Trophoblast cell (in vitro differentiated cells and primary cell): ENCODE measurements at regions not wholly inside any gene's neighbourhood (a gene's known extent, or its start where the extent isn't known, plus 50 kb on each side); places are given as distances from the start of the nearest gene placed in this dataset.

Source experiments
- DNase-seq, 2 donors: peaks; one replicate each; pipeline ENCODE4 v3.0.0-alpha.2; 2016
- H2AFZ ChIP-seq: 2 replicates; pipeline ENCODE4 v1.6.1; 2013; ENCODE audit warnings: low read length, moderate library complexity, mild to moderate bottlenecking; ENCODE audit not compliant: insufficient read depth, poor library complexity
- H2AK5ac ChIP-seq: 2 replicates; pipeline ENCODE4 v1.6.1; 2013; ENCODE audit warnings: mild to moderate bottlenecking, low read length
- H2BK120ac ChIP-seq: 2 replicates; pipeline ENCODE4 v1.6.1; 2013; ENCODE audit warnings: low read length, mild to moderate bottlenecking, moderate library complexity; ENCODE audit not compliant: insufficient read depth, poor library complexity
- H2BK12ac ChIP-seq: 2 replicates; pipeline ENCODE4 v1.6.1; 2013; ENCODE audit warnings: mild to moderate bottlenecking, low read length, moderate library complexity
- H2BK5ac ChIP-seq: 2 replicates; pipeline ENCODE4 v1.6.1; 2013; ENCODE audit warnings: low read length, low read depth, moderate library complexity, mild to moderate bottlenecking; ENCODE audit not compliant: poor library complexity
- H3K14ac ChIP-seq: 2 replicates; pipeline ENCODE4 v1.6.1; 2013; ENCODE audit warnings: mild to moderate bottlenecking, low read length
- H3K18ac ChIP-seq: 2 replicates; pipeline ENCODE4 v1.6.1; 2013; ENCODE audit warnings: mild to moderate bottlenecking, low read length
- H3K23ac ChIP-seq: 2 replicates; pipeline ENCODE4 v1.6.1; 2013; ENCODE audit warnings: low read length
- H3K27ac ChIP-seq: 2 replicates; pipeline ENCODE4 v1.5.1; 2013; ENCODE audit warnings: low read depth, mild to moderate bottlenecking, inconsistent platforms, low read length, moderate library complexity
- H3K27me3 ChIP-seq: 2 replicates; pipeline ENCODE4 v1.6.1; 2013; ENCODE audit warnings: inconsistent platforms, mild to moderate bottlenecking, low read length, moderate library complexity; ENCODE audit not compliant: insufficient read depth
- H3K36me3 ChIP-seq, 2 experiments: 1 replicate in 1 of 2; 2 replicates in 1 of 2; pipeline ENCODE4 v1.6.1; 2013; ENCODE audit warnings: low read length in 2 of 2, mild to moderate bottlenecking in 2 of 2, moderate library complexity in 1 of 2; ENCODE audit not compliant: insufficient read depth in 2 of 2, control insufficient read depth in 1 of 2
- H3K4ac ChIP-seq: 2 replicates; pipeline ENCODE4 v1.6.1; 2013; ENCODE audit warnings: low read depth, mild to moderate bottlenecking, low read length, moderate library complexity
- H3K4me1 ChIP-seq, 2 experiments: 1 replicate in 1 of 2; 2 replicates in 1 of 2; pipeline ENCODE4 v1.6.1; 2013; ENCODE audit warnings: low read length in 2 of 2, mild to moderate bottlenecking in 2 of 2, moderate library complexity in 1 of 2; ENCODE audit not compliant: insufficient read depth in 2 of 2, control insufficient read depth in 1 of 2
- H3K4me2 ChIP-seq: 2 replicates; pipeline ENCODE4 v1.6.1; 2013; ENCODE audit warnings: inconsistent platforms, mild to moderate bottlenecking, low read length, moderate library complexity
- H3K4me3 ChIP-seq: 2 replicates; pipeline ENCODE4 v1.5.1; 2013; ENCODE audit warnings: mild to moderate bottlenecking, low read depth, low read length, inconsistent platforms
- H3K79me1 ChIP-seq: one replicate; pipeline ENCODE4 v1.6.1; 2013; ENCODE audit warnings: low read length
- H3K79me2 ChIP-seq: 2 replicates; pipeline ENCODE4 v1.6.1; 2013; ENCODE audit warnings: low read length, mild to moderate bottlenecking; ENCODE audit not compliant: control insufficient read depth, insufficient read depth, poor library complexity
- H3K9ac ChIP-seq: 2 replicates; pipeline ENCODE4 v1.6.1; 2013; ENCODE audit warnings: mild to moderate bottlenecking, low read length
- H3K9me3 ChIP-seq: 2 replicates; pipeline ENCODE4 v1.6.1; 2013; ENCODE audit warnings: low read depth, mild to moderate bottlenecking, control low read depth, inconsistent platforms, low read length; ENCODE audit not compliant: insufficient read depth
- H4K12ac ChIP-seq: 2 replicates; pipeline ENCODE4 v1.6.1; 2013; ENCODE audit warnings: low read depth, mild to moderate bottlenecking, low read length, moderate library complexity
- H4K8ac ChIP-seq: 2 replicates; pipeline ENCODE4 v1.6.1; 2013; ENCODE audit warnings: low read depth, mild to moderate bottlenecking, low read length, moderate library complexity
- H4K91ac ChIP-seq: one replicate; pipeline ENCODE4 v1.6.1; 2013; ENCODE audit warnings: low read depth, mild to moderate bottlenecking, low read length, moderate library complexity
- WGBS: extraction: QIAGEN DNeasy Blood & Tissue Kit; methylation state at CpG from one replicate; pipeline ENCODE4 v1.1.7; 2013; ENCODE audit warnings: missing lambda C conversion rate; ENCODE audit not compliant: insufficient read length, insufficient coverage; ENCODE audit errors: extremely low coverage; 5-methylcytosine and 5-hydroxymethylcytosine counted together

GRCh38 chr18:56238576-56238975 is 399.8 kb downstream of the TXNL1 start:
- H3K4ac ChIP-seq = no peak overlapping the region
- H2BK12ac ChIP-seq = no peak overlapping the region
- no peak overlapping the region for H3K27ac ChIP-seq
- H3K4me1 ChIP-seq = no peaks in the 10 kb centered on the region
- H3K79me1 ChIP-seq = no peaks in the 10 kb centered on the region
- no peak for DNase-seq
- H3K9ac ChIP-seq = no peak overlapping the region
- no peaks in the 10 kb centered on the region for H3K9me3 ChIP-seq
- WGBS = no CpG with 5 or more reads among the region's 3 CpGs
- no peaks in the 10 kb centered on the region for H3K27me3 ChIP-seq
- no peak overlapping the region for H2BK5ac ChIP-seq
- no peak overlapping the region for H2AFZ ChIP-seq
- H3K14ac ChIP-seq = no peak overlapping the region
- no peak overlapping the region for H4K91ac ChIP-seq
- H3K4me2 ChIP-seq = no peak overlapping the region
- no peaks in the 10 kb centered on the region for H3K79me2 ChIP-seq
- no peak overlapping the region for H3K18ac ChIP-seq
- H4K12ac ChIP-seq = no peak overlapping the region
- H4K8ac ChIP-seq = no peak overlapping the region
- no peak overlapping the region for H3K23ac ChIP-seq
- no peak overlapping the region for H2BK120ac ChIP-seq
- no peak overlapping the region for H3K4me3 ChIP-seq
- no peaks in the 10 kb centered on the region for H3K36me3 ChIP-seq
- H2AK5ac ChIP-seq = no peak overlapping the region

- no peaks in the 10 kb centered on the region for H3K9me3 ChIP-seq
- H2AFZ ChIP-seq = no peak overlapping the region
- H2AK5ac ChIP-seq = no peak overlapping the region
- H4K91ac ChIP-seq = no peak overlapping the region
- H4K8ac ChIP-seq = no peak overlapping the region
- no peak for DNase-seq
- H3K14ac ChIP-seq = no peak overlapping the region
- H3K4me2 ChIP-seq = no peak overlapping the region
- H3K18ac ChIP-seq = no peak overlapping the region
- H2BK12ac ChIP-seq = no peak overlapping the region
- H3K79me2 ChIP-seq = no peaks in the 10 kb centered on the region
- H3K79me1 ChIP-seq = no peaks in the 10 kb centered on the region
- no CpG with 5 or more reads among the region's 8 CpGs for WGBS
- no peak overlapping the region for H3K9ac ChIP-seq
- no peak overlapping the region for H3K27ac ChIP-seq
- H2BK120ac ChIP-seq = no peak overlapping the region
- H2BK5ac ChIP-seq = no peak overlapping the region
- H3K36me3 ChIP-seq = no peaks in the 10 kb centered on the region
- no peaks in the 10 kb centered on the region for H3K4me1 ChIP-seq
- no peak overlapping the region for H3K4ac ChIP-seq
- H3K4me3 ChIP-seq = no peak overlapping the region
- no peaks in the 10 kb centered on the region for H3K27me3 ChIP-seq
- H4K12ac ChIP-seq = no peak overlapping the region
- H3K23ac ChIP-seq = no peak overlapping the region
Measured at GRCh38 chr18:56235481-56236013, 402.8 kb downstream of the TXNL1 start.

- H3K9me3 ChIP-seq = no peaks in the 10 kb centered on the region
- no peak overlapping the region for H3K27ac ChIP-seq
- H2AK5ac ChIP-seq = no peak overlapping the region
- H3K4me2 ChIP-seq = no peak overlapping the region
- H3K9ac ChIP-seq = no peak overlapping the region
- no peak overlapping the region for H3K4me3 ChIP-seq
- 100% methylated on average over 1 of the region's 6 CpGs for WGBS
- no peak overlapping the region for H3K18ac ChIP-seq
- H4K12ac ChIP-seq = no peak overlapping the region
- no peaks in the 10 kb centered on the region for H3K4me1 ChIP-seq
- H3K36me3 ChIP-seq = no peaks in the 10 kb centered on the region
- no peak for DNase-seq
- H3K79me2 ChIP-seq = no peaks in the 10 kb centered on the region
- no peaks in the 10 kb centered on the region for H3K79me1 ChIP-seq
- H2BK12ac ChIP-seq = no peak overlapping the region
- no peak overlapping the region for H3K4ac ChIP-seq
- no peak overlapping the region for H4K8ac ChIP-seq
- H2BK5ac ChIP-seq = no peak overlapping the region
- no peaks in the 10 kb centered on the region for H3K27me3 ChIP-seq
- H4K91ac ChIP-seq = no peak overlapping the region
- H3K14ac ChIP-seq = no peak overlapping the region
- H2BK120ac ChIP-seq = no peak overlapping the region
- no peak overlapping the region for H2AFZ ChIP-seq
- H3K23ac ChIP-seq = no peak overlapping the region
Measured at GRCh38 chr18:56235071-56235470, 403.3 kb downstream of the TXNL1 start.

GRCh38 chr18:56233595-56233994 is 404.8 kb downstream of the TXNL1 start:
- Histone ChIP-seq H3K23ac (no peak overlapping the region), H2AFZ (no peak overlapping the region), H3K9me3 (no peaks in the 10 kb centered on the region), H2AK5ac (no peak overlapping the region), H4K8ac (no peak overlapping the region), H2BK120ac (no peak overlapping the region), H3K4me2 (no peak overlapping the region), H3K18ac (no peak overlapping the region), H3K9ac (no peak overlapping the region), H3K14ac (no peak overlapping the region), H2BK5ac (no peak overlapping the region), H3K79me2 (no peaks in the 10 kb centered on the region), H3K27me3 (no peaks in the 10 kb centered on the region), H4K91ac (no peak overlapping the region), H3K4me1 (no peaks in the 10 kb centered on the region), H4K12ac (no peak overlapping the region), H3K4ac (no peak overlapping the region), H3K36me3 (no peaks in the 10 kb centered on the region), H2BK12ac (no peak overlapping the region), H3K79me1 (no peaks in the 10 kb centered on the region), H3K4me3 (no peak overlapping the region), H3K27ac (no peak overlapping the region)
- no peak for DNase-seq
- no CpG with 5 or more reads among the region's 2 CpGs for WGBS
